SU-DHL-6 (cell line): ENCODE measurements at regions not wholly inside any gene's neighbourhood (a gene's known extent, or its start where the extent isn't known, plus 50 kb on each side); places are given as distances from the start of the nearest gene placed in this dataset.

Source experiments
- EZH2phosphoT487 ChIP-seq: fragments of 200-600 bp; sonication (generic), shearing (Covaris generic); conservative IDR thresholded peaks from 2 replicates; pipeline ENCODE4 v1.6.1; 2018; ENCODE audit warnings: mild to moderate bottlenecking, antibody characterized with exemption, low read length, moderate library complexity, mixed read lengths
- TF ChIP-seq, protein P1 (sequence below): fragments of 200-600 bp; sonication (generic); IDR thresholded peaks from one replicate; pipeline ENCODE4 v1.5.1; 2017; ENCODE audit warnings: antibody characterized with exemption, mild to moderate bottlenecking, low read length, moderate library complexity; ENCODE audit not compliant: insufficient read depth, poor library complexity, severe bottlenecking

DNA sequence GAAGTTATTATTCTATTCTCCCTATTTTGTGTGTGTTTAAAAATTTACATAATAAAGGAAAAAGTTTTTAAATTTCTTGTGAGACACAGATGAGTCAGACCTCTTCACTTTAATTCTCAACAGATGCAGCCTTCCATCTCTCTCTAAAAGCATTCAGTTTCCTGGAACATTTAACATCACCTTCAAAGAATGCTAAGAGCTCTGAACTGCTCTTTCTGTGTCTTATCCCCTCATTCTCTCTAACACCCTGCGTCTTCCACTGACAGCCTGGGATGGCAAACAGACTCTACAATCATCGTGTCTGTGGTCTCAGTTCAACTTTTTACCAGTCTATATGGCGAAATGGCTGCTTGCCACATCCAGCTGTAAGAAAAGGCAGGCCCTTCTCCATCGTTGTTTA, 173.0 kb downstream of the HINT1 start:
- TF ChIP-seq, protein P1, sequence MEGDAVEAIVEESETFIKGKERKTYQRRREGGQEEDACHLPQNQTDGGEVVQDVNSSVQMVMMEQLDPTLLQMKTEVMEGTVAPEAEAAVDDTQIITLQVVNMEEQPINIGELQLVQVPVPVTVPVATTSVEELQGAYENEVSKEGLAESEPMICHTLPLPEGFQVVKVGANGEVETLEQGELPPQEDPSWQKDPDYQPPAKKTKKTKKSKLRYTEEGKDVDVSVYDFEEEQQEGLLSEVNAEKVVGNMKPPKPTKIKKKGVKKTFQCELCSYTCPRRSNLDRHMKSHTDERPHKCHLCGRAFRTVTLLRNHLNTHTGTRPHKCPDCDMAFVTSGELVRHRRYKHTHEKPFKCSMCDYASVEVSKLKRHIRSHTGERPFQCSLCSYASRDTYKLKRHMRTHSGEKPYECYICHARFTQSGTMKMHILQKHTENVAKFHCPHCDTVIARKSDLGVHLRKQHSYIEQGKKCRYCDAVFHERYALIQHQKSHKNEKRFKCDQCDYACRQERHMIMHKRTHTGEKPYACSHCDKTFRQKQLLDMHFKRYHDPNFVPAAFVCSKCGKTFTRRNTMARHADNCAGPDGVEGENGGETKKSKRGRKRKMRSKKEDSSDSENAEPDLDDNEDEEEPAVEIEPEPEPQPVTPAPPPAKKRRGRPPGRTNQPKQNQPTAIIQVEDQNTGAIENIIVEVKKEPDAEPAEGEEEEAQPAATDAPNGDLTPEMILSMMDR = no peak
- TF ChIP-seq EZH2phosphoT487 = no peak
